ENCODE measurements at regions not wholly inside any gene's neighbourhood (a gene's known extent, or its start where the extent isn't known, plus 50 kb on each side); places are given as distances from the start of the nearest gene placed in this dataset.

- TF ChIP-seq KDM4A (IDR thresholded peaks at IDR 0.05; ENCODE audit: low read depth, low read length, severe bottlenecking) (no peak), PHF8 (conservative IDR thresholded peaks at IDR 0.05; ENCODE audit: low read depth, low read length) (no peak), KDM5A (IDR thresholded peaks at IDR 0.05; ENCODE audit: low read length) (no peak)
- TF ChIP-seq, protein P1, sequence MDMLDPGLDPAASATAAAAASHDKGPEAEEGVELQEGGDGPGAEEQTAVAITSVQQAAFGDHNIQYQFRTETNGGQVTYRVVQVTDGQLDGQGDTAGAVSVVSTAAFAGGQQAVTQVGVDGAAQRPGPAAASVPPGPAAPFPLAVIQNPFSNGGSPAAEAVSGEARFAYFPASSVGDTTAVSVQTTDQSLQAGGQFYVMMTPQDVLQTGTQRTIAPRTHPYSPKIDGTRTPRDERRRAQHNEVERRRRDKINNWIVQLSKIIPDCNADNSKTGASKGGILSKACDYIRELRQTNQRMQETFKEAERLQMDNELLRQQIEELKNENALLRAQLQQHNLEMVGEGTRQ (IDR thresholded peaks at IDR 0.05; ENCODE audit: low read length), result no peak
These were observed 76.8 kb upstream of the LRIG1 start (continued) for GRCh38 chr3:66577426-66578203.

Measured in H1 (cell line).